ENCODE measurements at regions not wholly inside any gene's neighbourhood (a gene's known extent, or its start where the extent isn't known, plus 50 kb on each side); places are given as distances from the start of the nearest gene placed in this dataset.

GRCh38 chr2:128632501-128632800, 313.8 kb upstream of the HS6ST1 start:
- no peak for DNase-seq (ENCODE audit: low spot score)

- DNase-seq (ENCODE audit: low spot score), result no peak
These were observed 314.8 kb upstream of the HS6ST1 start for GRCh38 chr2:128633501-128633900.

DNA sequence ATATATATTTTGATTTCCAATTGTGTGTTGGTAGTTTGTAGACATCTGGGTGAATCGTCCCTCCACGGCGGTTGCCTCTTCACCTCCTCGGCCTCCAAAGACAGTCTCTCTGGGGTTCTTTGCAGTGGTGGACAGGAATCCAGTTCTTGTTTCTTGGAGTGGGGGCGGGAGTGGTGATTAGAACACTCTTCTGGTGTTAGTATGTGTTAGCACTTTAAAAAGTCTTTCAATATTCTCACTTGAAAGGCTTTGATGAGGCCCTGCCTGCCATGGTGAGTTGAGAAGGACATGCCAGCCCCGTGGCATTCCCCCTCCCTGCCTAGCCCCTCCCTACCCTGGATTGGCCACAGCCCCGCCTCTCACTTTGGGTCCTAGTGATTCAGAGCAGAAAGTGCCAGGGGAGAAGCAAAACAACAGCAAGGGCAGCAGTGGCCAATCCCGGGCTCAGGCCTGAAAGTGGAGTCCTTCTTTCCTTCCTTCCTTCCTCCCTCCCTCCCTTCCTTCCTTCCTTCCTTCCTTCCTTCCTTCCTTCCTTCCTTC, 316.8 kb upstream of the HS6ST1 start:
- DNase-seq (ENCODE audit: low spot score), result no peak

GRCh38 chr2:128636802-128637147, 318.1 kb upstream of the HS6ST1 start:
- no peak for DNase-seq (ENCODE audit: low spot score)

- no peak for DNase-seq (ENCODE audit: low spot score)
These were observed 318.9 kb upstream of the HS6ST1 start for GRCh38 chr2:128637481-128638155.

DNA sequence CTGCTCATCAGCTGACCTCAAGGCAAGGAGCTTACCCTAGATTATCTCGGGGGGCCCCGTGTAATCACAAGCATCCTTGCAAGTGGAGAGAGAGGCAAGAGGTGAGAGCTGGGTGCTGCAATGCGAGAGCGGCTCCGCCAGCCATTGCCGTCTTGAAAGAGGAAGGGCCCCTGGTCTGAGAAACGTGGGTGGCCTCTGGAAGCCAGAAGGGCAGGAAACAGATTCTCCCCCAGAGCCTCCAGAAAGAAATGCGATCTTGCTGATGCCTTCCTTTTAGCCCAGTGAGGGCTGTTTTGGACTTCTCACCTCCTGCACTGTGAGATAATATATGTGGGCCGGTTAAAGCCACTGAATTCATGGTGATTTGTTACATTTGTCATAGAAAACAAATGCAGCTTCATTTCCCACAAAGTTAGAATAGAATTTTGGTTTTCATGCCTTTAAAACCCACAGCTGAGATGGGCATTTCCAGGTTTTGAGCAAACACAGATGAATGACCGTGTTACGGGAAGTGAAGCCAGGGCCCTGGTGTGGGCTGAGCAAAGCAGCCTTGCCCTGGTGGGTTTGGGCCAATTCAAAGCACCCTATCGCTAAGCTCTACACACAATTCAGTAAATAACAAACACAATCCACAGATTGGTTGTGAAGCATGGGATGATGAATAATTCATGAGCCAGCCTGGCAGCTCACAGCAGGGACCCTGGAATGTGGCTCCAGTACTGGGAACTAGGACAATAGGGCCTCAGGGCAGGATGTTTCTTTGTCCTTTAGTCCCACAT, 319.9 kb upstream of the HS6ST1 start:
- DNase-seq (ENCODE audit: low spot score), result no peak

GRCh38 chr2:128639120-128639477, 320.4 kb upstream of the HS6ST1 start:
- no peak for DNase-seq (ENCODE audit: low spot score)

GRCh38 chr2:128639693-128640092, 321.0 kb upstream of the HS6ST1 start:
- no peak for DNase-seq (ENCODE audit: low spot score)

GRCh38 chr2:128640166-128640844, 321.6 kb upstream of the HS6ST1 start:
- no peak for DNase-seq (ENCODE audit: low spot score)

GRCh38 chr2:128640845-128641360, 322.2 kb upstream of the HS6ST1 start:
- no peak for DNase-seq (ENCODE audit: low spot score)

- DNase-seq (ENCODE audit: low spot score), result no peak
These were observed 322.9 kb upstream of the HS6ST1 start for GRCh38 chr2:128641421-128642080.

DNA sequence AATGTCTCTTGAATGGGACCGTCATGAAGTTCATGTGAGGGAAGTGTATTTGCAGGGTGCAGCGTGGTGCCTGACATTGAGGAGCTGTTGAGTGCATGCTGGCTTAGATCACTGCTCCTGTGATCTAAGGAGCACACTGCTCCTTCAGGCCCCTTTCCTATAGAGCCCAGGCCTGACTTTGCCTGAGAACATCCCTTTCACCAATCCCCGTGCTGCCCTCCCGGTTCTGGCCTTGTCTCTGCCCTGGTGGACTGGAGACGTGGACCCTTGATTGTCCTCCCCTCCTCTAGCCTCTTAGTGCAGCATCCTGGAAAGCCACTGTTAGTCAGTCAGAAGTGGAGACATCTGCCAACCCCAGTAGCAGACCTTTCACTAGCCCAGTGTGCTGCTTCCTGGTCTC, 323.6 kb upstream of the HS6ST1 start:
- DNase-seq (ENCODE audit: low spot score), result no peak

- no peak for DNase-seq (ENCODE audit: low spot score)
These were observed 324.2 kb upstream of the HS6ST1 start for GRCh38 chr2:128642821-128643220.

DNA sequence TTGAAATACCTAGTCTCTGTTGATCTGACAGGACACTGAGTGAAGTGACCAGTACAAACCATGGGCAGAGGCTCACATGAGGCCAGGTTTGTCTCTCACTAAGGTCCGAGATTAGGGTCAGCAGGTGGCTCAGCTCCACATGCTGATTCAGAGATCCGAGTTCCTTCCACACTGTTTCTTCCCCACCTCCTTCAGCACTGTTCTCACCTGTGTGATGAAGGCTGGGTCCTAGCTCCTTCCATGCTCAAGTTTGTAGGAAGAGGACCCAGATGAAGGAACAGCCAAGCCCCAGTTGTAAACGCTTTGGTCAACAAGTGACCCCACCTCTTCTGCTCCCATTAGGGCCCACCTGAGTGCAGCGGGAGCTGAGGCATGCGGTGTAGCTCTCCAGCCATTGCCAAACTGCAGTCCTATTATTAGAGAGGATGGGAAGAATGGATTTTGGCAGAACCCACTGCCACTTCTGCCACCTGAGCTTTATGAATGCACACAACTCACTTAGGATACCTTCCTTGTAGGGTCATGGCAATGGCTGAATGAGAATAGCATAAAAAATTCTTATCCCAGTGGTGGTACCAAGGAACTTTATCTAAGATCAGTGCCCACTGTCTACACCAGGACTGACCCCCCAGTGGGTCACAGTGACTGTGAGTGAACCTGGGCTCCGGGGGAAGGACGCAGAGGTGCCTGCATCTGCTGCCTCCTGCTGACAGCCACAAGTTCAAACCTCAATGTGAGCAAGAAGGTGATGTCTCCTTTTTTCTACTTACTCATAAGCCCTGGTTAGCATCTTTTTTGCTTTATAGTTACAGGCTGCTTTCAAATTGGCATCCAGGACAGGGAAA, 324.8 kb upstream of the HS6ST1 start:
- DNase-seq (ENCODE audit: low spot score), result no peak

GRCh38 chr2:128644156-128644555, 325.5 kb upstream of the HS6ST1 start:
- no peak for DNase-seq (ENCODE audit: low spot score)

- no peak for DNase-seq (ENCODE audit: low spot score)
These were observed 326.1 kb upstream of the HS6ST1 start for GRCh38 chr2:128644718-128645256.

GRCh38 chr2:128645631-128646030, 327.0 kb upstream of the HS6ST1 start:
- DNase-seq (ENCODE audit: low spot score), result no peak

DNA sequence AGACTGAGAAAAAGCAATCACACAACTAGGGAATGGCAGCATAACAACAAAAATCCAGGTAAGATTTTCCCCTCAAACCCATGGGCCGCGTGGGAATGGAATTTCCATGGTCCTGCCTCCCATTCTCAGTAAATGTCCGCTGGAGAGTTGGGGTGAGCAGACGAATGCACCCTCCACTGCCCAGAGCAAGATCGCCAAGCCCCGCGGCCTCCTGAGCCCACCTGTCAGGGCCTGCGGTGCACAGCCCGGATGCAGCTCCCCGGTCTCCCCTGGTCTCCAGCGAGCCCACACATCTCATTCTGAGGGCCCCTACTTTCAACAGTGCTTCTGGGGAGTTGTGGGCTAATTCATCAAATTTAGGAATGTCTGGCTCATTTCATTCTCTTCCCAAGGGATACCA, 327.4 kb upstream of the HS6ST1 start:
- no peak for DNase-seq (ENCODE audit: low spot score)

GRCh38 chr2:128646691-128647090, 328.0 kb upstream of the HS6ST1 start:
- no peak for DNase-seq (ENCODE audit: low spot score)

- no peak for DNase-seq (ENCODE audit: low spot score)
These were observed 332.3 kb upstream of the HS6ST1 start for GRCh38 chr2:128651000-128651399.

DNA sequence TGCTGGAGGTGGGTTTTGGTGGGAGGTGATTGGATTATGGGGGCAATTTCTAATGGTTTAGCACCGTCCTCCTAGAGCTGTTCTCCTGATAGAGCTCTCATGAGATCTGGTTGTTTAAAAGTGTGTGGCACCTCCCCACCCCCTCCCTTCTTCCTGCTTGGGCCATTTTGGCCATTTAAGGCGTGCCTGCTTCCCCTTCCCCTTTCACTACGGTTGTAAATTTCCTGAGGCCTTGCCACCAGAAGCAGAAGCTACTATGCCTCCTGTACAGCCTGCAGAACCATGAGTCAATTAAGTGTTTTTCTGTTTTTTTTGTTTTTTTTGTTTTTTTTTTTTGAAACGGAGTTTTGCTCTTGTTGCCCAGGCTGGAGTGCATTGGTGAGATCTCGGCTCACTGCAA, 335.7 kb upstream of the HS6ST1 start:
- DNase-seq (ENCODE audit: low spot score), result no peak
